NCI-H128 (cell line): ENCODE measurements at regions not wholly inside any gene's neighbourhood (a gene's known extent, or its start where the extent isn't known, plus 50 kb on each side); places are given as distances from the start of the nearest gene placed in this dataset.
"Not testable (repeated sequence)": the region's sequence is repeated elsewhere in the genome, so short reads cannot be mapped to it uniquely, and the experiment has no call there.

ENCODE experiments used
- DNase-seq: peaks from one replicate; lab custom pipeline; 2025; ENCODE audit not compliant: unreplicated experiment; lab: John Stamatoyannopoulos, UW

- no peak for DNase-seq
Observed at GRCh38 chr11:127800989-127801688, 786.2 kb downstream of the ETS1 start.

GRCh38 chr11:127795326-127795725 is 792.0 kb downstream of the ETS1 start:
- DNase-seq: no peak

- DNase-seq: no peak
Observed at GRCh38 chr11:127791844-127792243, 791.3 kb upstream of the KIRREL3 start.

- DNase-seq: no peak
Observed at GRCh38 chr11:127790592-127790991, 790.0 kb upstream of the KIRREL3 start.

GRCh38 chr11:127789927-127790326 is 789.4 kb upstream of the KIRREL3 start:
- DNase-seq: no peak

- not testable (repeated sequence) for DNase-seq
Observed at GRCh38 chr11:127772938-127773337, 772.4 kb upstream of the KIRREL3 start.

- not testable (repeated sequence) for DNase-seq
Observed at GRCh38 chr11:127768931-127769330, 768.4 kb upstream of the KIRREL3 start.

- no peak for DNase-seq
Observed at GRCh38 chr11:127766734-127767133, 766.2 kb upstream of the KIRREL3 start.

GRCh38 chr11:127738771-127739286 is 738.3 kb upstream of the KIRREL3 start:
- DNase-seq: no peak

- no peak for DNase-seq
Observed at GRCh38 chr11:127737499-127737898, 736.9 kb upstream of the KIRREL3 start.

- DNase-seq: no peak
Observed at GRCh38 chr11:127733552-127733951, 733.0 kb upstream of the KIRREL3 start.

GRCh38 chr11:127726367-127726766 is 725.8 kb upstream of the KIRREL3 start:
- no peak for DNase-seq

GRCh38 chr11:127723714-127724113 is 723.1 kb upstream of the KIRREL3 start:
- no peak for DNase-seq

GRCh38 chr11:127713226-127713625 is 712.7 kb upstream of the KIRREL3 start:
- no peak for DNase-seq

GRCh38 chr11:127711748-127712147 is 711.2 kb upstream of the KIRREL3 start:
- no peak for DNase-seq

GRCh38 chr11:127710831-127711230 is 710.3 kb upstream of the KIRREL3 start:
- no peak for DNase-seq

GRCh38 chr11:127709960-127710359 is 709.4 kb upstream of the KIRREL3 start:
- no peak for DNase-seq

GRCh38 chr11:127693686-127694085 is 693.1 kb upstream of the KIRREL3 start:
- no peak for DNase-seq

GRCh38 chr11:127683321-127683720 is 682.8 kb upstream of the KIRREL3 start:
- DNase-seq: no peak

GRCh38 chr11:127679816-127680545 is 679.4 kb upstream of the KIRREL3 start:
- DNase-seq: no peak

GRCh38 chr11:127678631-127679030 is 678.1 kb upstream of the KIRREL3 start:
- no peak for DNase-seq

- DNase-seq: no peak
Observed at GRCh38 chr11:127677660-127678425, 677.3 kb upstream of the KIRREL3 start.
